Mucosa of descending colon (tissue), 3 donors: ENCODE measurements at regions not wholly inside any gene's neighbourhood (a gene's known extent, or its start where the extent isn't known, plus 50 kb on each side); places are given as distances from the start of the nearest gene placed in this dataset.
"Not testable (repeated sequence)": the region's sequence is repeated elsewhere in the genome, so short reads cannot be mapped to it uniquely, and the experiment has no call there.

Experiments
- ATAC-seq: fragments of 200-7000 bp; cut with Tn5 transposase; one replicate; pipeline ENCODE4 v1.9.1; 2020; ENCODE audit warnings: mild to moderate bottlenecking, moderate library complexity
- DNase-seq, 3 donors: peaks; one replicate each; pipeline ENCODE4 v3.0.0-alpha.2; 2020
- H3K36me3 ChIP-seq: fragments of 200-600 bp; one replicate; pipeline ENCODE4 v1.8.0; 2021; ENCODE audit warnings: low read depth, mild to moderate bottlenecking
- H3K4me1 ChIP-seq: fragments of 200-600 bp; one replicate; pipeline ENCODE4 v1.8.0; 2021; ENCODE audit warnings: low read depth, mild to moderate bottlenecking
- H3K4me3 ChIP-seq: fragments of 200-600 bp; one replicate; pipeline ENCODE4 v1.8.0; 2021; ENCODE audit warnings: mild to moderate bottlenecking
- H3K9me3 ChIP-seq: fragments of 200-600 bp; one replicate; pipeline ENCODE4 v1.8.0; 2021; ENCODE audit warnings: mild to moderate bottlenecking
- intact Hi-C, 2 donors: fragments of 100-400 bp; cut with DNase I in 1 of 2; cut with micrococcal nuclease in 1 of 2; formaldehyde crosslinking; loops; one replicate each; pipeline versions ENCODE4 v1.11.0 to v1.11.1; 2022; cut with DNase I, micrococcal nuclease
- TF ChIP-seq, protein P1 (sequence below): fragments of 200-600 bp; IDR thresholded peaks from one replicate; pipeline ENCODE4 v1.8.0; 2022; ENCODE audit warnings: antibody characterized with exemption, mild to moderate bottlenecking
- donor health status: DM: no; HTN: no; CAD: no; lungs with moderate emphysema.
- donor health status: DM: no; HTN: no; CAD: no.
- donor health status: DM: no; HTN: yes; CAD: no.

DNA sequence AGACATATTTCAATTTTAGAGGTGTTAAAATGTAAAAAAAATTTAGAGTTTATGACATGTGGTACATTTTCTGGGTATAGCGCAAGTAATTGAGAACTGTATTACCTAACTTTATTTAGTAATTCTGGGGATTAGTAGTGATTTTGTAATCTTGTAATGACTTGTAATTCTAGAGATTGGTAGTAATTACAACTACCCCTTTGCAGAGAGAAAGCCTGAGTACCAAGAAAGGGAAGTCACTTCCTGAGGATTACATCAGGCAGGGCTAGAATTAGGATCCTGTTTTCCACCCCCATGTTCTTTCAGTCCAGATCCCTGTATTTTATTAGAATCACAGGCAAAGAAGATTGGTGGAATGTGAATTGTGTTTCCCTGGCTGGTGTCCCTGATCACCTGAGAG is 274.9 kb downstream of the KCNRG start:
- intact Hi-C loops = no loop called here
- no peaks in the 10 kb centered on the region for H3K36me3 ChIP-seq
- DNase-seq = no peak
- H3K4me3 ChIP-seq = no peak overlapping the region
- no peak for ATAC-seq
- no peaks in the 10 kb centered on the region for H3K4me1 ChIP-seq
- TF ChIP-seq, protein P1, sequence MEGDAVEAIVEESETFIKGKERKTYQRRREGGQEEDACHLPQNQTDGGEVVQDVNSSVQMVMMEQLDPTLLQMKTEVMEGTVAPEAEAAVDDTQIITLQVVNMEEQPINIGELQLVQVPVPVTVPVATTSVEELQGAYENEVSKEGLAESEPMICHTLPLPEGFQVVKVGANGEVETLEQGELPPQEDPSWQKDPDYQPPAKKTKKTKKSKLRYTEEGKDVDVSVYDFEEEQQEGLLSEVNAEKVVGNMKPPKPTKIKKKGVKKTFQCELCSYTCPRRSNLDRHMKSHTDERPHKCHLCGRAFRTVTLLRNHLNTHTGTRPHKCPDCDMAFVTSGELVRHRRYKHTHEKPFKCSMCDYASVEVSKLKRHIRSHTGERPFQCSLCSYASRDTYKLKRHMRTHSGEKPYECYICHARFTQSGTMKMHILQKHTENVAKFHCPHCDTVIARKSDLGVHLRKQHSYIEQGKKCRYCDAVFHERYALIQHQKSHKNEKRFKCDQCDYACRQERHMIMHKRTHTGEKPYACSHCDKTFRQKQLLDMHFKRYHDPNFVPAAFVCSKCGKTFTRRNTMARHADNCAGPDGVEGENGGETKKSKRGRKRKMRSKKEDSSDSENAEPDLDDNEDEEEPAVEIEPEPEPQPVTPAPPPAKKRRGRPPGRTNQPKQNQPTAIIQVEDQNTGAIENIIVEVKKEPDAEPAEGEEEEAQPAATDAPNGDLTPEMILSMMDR = no peak
- H3K9me3 ChIP-seq = peaks cover 2% of the 10 kb centered on the region

GRCh38 chr13:50291611-50292010 is 276.4 kb downstream of the KCNRG start:
- DNase-seq = no peak
- no peak overlapping the region for H3K4me3 ChIP-seq
- H3K9me3 ChIP-seq = peaks cover 2% of the 10 kb centered on the region
- no peak for ATAC-seq
- H3K4me1 ChIP-seq = no peaks in the 10 kb centered on the region
- no peaks in the 10 kb centered on the region for H3K36me3 ChIP-seq
- intact Hi-C loops = no loop called here
- TF ChIP-seq, protein P1 = no peak

GRCh38 chr13:50292081-50292480 is 276.8 kb downstream of the KCNRG start:
- TF ChIP-seq, protein P1 = no peak
- intact Hi-C loops = no loop called here
- no peak for DNase-seq
- Histone ChIP-seq H3K9me3 (peaks cover 2% of the 10 kb centered on the region), H3K4me1 (no peaks in the 10 kb centered on the region), H3K4me3 (no peak overlapping the region), H3K36me3 (no peaks in the 10 kb centered on the region)
- no peak for ATAC-seq

DNA sequence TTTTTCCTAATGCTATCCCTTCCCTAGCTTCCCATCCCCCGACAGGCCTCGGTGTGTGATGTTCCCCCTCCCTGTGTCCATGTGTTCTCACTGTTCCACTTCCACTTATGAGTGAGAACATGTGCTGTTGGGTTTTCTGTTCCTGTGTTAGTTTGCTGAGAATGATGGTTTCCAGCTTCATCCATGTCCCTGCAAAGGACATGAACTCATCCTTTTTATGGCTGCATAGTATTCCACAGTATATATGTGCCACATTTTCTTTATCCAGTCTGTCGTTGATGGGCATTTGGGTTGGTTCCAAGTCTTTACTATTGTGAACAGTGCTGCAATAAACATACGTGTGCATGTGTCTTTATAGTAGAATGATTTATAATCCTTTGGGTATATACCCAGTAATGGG is 279.2 kb downstream of the KCNRG start:
- ATAC-seq, H3K4me3 ChIP-seq, intact Hi-C loops, DNase-seq, H3K36me3 ChIP-seq, H3K9me3 ChIP-seq, H3K4me1 ChIP-seq: not testable (repeated sequence)

- H3K36me3 ChIP-seq = no peaks in the 10 kb centered on the region
- peaks cover 2% of the 10 kb centered on the region for H3K9me3 ChIP-seq
- TF ChIP-seq, protein P1 = no peak
- H3K4me1 ChIP-seq = no peaks in the 10 kb centered on the region
- DNase-seq = no peak
- H3K4me3 ChIP-seq = no peak overlapping the region
- ATAC-seq = no peak
- intact Hi-C loops = no loop called here
Measured at GRCh38 chr13:50299546-50300249, 284.5 kb downstream of the KCNRG start.

GRCh38 chr13:50303963-50304721 is 288.9 kb downstream of the KCNRG start:
- no peak for ATAC-seq
- no peaks in the 10 kb centered on the region for H3K36me3 ChIP-seq
- intact Hi-C loops = no loop called here
- DNase-seq = no peak
- no peak overlapping the region for H3K4me3 ChIP-seq
- H3K9me3 ChIP-seq = no peaks in the 10 kb centered on the region
- TF ChIP-seq, protein P1 = no peak
- H3K4me1 ChIP-seq = no peaks in the 10 kb centered on the region
